Kidney (tissue), 13 donors: ENCODE measurements at regions not wholly inside any gene's neighbourhood (a gene's known extent, or its start where the extent isn't known, plus 50 kb on each side); places are given as distances from the start of the nearest gene placed in this dataset.
A peak's percentile ranks its signal among the peaks of the same experiment; 100 is the strongest.

Experiments used
- DNase-seq, 5 donors: peaks; one replicate each; pipeline ENCODE4 v3.0.0-alpha.2; 2013 to 2020
- FAIRE-seq: peaks from 2 replicates; lab custom pipeline; 2012; peaks lifted over from hg19 to GRCh38; lab: Jason Lieb, UNC
- H3K27ac ChIP-seq, 2 donors: one replicate each; pipeline ENCODE4 v1.7.0; 2013; ENCODE audit warnings: low read depth in 2 of 2, low read length in 2 of 2, inconsistent platforms in 1 of 2
- H3K27me3 ChIP-seq: one replicate; pipeline ENCODE4 v1.7.1; 2013; ENCODE audit warnings: low read length, inconsistent platforms; ENCODE audit not compliant: control insufficient read depth, insufficient read depth
- H3K36me3 ChIP-seq, 3 donors: one replicate each; pipeline versions ENCODE4 v1.7.0 to v1.7.1; 2013; ENCODE audit warnings: low read length in 3 of 3, control low read depth in 1 of 3, inconsistent platforms in 1 of 3; ENCODE audit not compliant: insufficient read depth in 3 of 3, control insufficient read depth in 2 of 3
- H3K4me1 ChIP-seq, 3 donors: one replicate each; pipeline versions ENCODE4 v1.7.0 to v1.7.1; 2013; ENCODE audit warnings: low read length in 3 of 3, inconsistent platforms in 1 of 3, low read depth in 1 of 3; ENCODE audit not compliant: control insufficient read depth in 2 of 3, insufficient read depth in 2 of 3
- H3K4me3 ChIP-seq, 3 donors: one replicate each; pipeline versions ENCODE4 v1.7.0 to v1.8.1; 2013; ENCODE audit warnings: low read length in 3 of 3, control low read depth in 1 of 3, inconsistent platforms in 1 of 3
- H3K9ac ChIP-seq, 3 donors: one replicate each; pipeline versions ENCODE4 v1.7.0 to v1.7.1; 2013; ENCODE audit warnings: low read length in 3 of 3, control low read depth in 1 of 3, inconsistent platforms in 1 of 3
- H3K9me3 ChIP-seq, 3 donors: one replicate each; pipeline versions ENCODE4 v1.7.0 to v1.7.1; 2013; ENCODE audit warnings: low read length in 3 of 3, control low read depth in 1 of 3, inconsistent platforms in 1 of 3; ENCODE audit not compliant: control insufficient read depth in 2 of 3, insufficient read depth in 1 of 3
- CTCF ChIP-seq: IDR thresholded peaks from 3 replicates; pipeline ENCODE4 v1.5.1; 2012; ENCODE audit warnings: mild to moderate bottlenecking, moderate library complexity, borderline replicate concordance; ENCODE audit not compliant: insufficient read depth; ENCODE audit errors: extremely low read depth
- intact Hi-C: fragments of 100-400 bp; cut with DNase I; formaldehyde crosslinking; loops from one replicate; pipeline ENCODE4 v1.11.1; 2022
- donor health status: control.
- donor health status: control.
- donor health status: control.
- donor health status: control.
- donor health status: control.
- donor health status: DM: yes; HTN: yes; CAD: no.
- donor health status: Normal renal cell carcinoma (clear cell type).

- H3K9ac ChIP-seq: peak overlapping the region in 2 of 3 donors; percentile 10 to 60
- no peak for FAIRE-seq
- H3K4me3 ChIP-seq: peak overlapping the region in 1 of 3 donors; percentile 23
- peak in 2 of 5 donors; percentile 48 to 68 for DNase-seq
- H3K27me3 ChIP-seq: no peaks in the 10 kb centered on the region
- no peaks in the 10 kb centered on the region for H3K36me3 ChIP-seq
- intact Hi-C loops: no loop called here
- no peaks in the 10 kb centered on the region for H3K9me3 ChIP-seq
- no peak for TF ChIP-seq CTCF
- peaks cover 7 to 48% (median 46%) of the 10 kb centered on the region in 3 donors for H3K4me1 ChIP-seq
- H3K27ac ChIP-seq: peak overlapping the region; percentile 80 to 81
Observed at GRCh38 chr14:73770977-73771847, 57.0 kb upstream of the PNMA1 start.

DNA sequence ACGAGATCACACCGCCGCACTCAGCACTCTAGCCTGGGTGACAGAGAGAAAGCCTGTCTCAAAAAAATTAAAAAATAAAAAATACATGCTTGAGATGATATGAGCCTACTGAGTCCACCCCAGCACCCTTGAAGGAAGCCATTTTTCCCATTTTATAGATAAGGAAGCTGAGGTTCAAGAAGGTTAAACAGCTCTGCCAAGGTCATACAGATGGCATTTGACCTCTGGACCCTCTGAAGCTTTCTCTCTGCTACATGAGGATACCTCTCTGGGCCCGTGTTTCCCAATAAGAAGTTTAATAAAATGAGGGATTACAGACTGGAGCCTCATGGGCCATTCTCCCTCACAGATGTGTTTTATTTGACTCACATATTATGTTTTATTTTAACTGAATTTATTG is 53.9 kb upstream of the PNMA1 start:
- no peak for TF ChIP-seq CTCF
- DNase-seq: no peak
- Histone ChIP-seq H3K9ac (no peak overlapping the region), H3K27me3 (no peaks in the 10 kb centered on the region), H3K4me3 (no peak overlapping the region), H3K27ac (no peak overlapping the region), H3K4me1 (peaks cover 14 to 56% (median 51%) of the 10 kb centered on the region in 3 donors), H3K36me3 (no peaks in the 10 kb centered on the region), H3K9me3 (no peaks in the 10 kb centered on the region)
- no peak for FAIRE-seq
- intact Hi-C loops: no loop called here

DNA sequence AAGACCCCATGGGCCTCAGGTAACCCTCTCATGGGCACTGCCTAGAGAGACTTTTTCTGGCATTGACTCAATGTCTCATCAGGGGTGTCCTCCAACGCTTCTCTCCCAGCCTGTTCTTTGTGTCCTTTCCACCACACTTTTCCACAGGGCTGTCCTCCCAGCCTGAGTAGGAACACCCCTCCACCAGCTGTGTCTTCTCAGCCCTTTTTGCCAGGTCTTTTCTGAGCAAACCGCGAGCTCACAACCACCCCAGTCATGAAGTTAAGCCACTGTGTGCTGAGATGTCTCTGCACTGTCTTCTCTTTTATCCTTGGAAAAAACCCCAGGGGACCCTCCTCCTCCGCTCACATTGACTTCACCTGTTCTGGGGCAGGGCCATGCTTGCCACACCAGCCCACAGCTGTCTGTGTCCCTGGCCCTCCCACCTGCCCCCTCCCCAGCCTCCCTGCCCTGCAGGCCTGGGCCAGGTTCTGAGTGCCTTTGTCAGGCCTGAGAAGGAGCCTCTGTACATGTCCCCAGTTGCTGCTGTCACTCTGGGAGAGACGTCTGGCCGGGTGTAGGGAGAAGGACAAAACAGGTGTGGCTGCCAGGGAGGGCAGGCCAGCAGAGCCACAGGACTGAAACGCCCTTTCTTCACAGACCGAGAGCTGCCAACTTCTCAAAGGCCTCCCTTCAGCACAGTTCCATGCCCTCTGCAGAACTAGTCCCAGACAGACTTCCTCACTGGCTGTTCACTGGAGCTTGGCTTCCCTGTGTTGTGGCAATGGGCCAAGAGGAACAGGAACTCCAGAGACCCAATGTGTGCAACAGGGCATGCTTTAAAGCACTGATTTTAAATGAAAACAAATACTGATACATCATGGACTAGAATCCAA is 50.5 kb upstream of the PNMA1 start:
- peaks cover 11 to 56% (median 53%) of the 10 kb centered on the region in 3 donors for H3K4me1 ChIP-seq
- TF ChIP-seq CTCF: no peak
- H3K9me3 ChIP-seq: no peaks in the 10 kb centered on the region
- intact Hi-C loops: no loop called here
- H3K9ac ChIP-seq: peak overlapping the region in 1 of 3 donors; percentile 31
- peak overlapping the region in 1 of 3 donors; percentile 4 for H3K4me3 ChIP-seq
- no peaks in the 10 kb centered on the region for H3K36me3 ChIP-seq
- DNase-seq: peak; percentile 54 to 89 (median 71)
- H3K27ac ChIP-seq: peak overlapping the region; percentile 44 to 66
- no peak for FAIRE-seq
- no peaks in the 10 kb centered on the region for H3K27me3 ChIP-seq
